KOPT-K1 (cell line): ENCODE measurements at regions not wholly inside any gene's neighbourhood (a gene's known extent, or its start where the extent isn't known, plus 50 kb on each side); places are given as distances from the start of the nearest gene placed in this dataset.

ENCODE experiments used
- H3K27ac ChIP-seq: fragments of 200-600 bp; sonication (generic); 2 replicates; pipeline ENCODE4 v1.5.1; 2016; ENCODE audit warnings: antibody characterized with exemption, mild to moderate bottlenecking, low read depth, low read length; ENCODE audit not compliant: poor library complexity, severe bottlenecking
- H3K36me3 ChIP-seq: fragments of 200-600 bp; sonication (generic); 2 replicates; pipeline ENCODE4 v1.5.1; 2017; ENCODE audit warnings: antibody characterized with exemption, mild to moderate bottlenecking, low read length, moderate library complexity; ENCODE audit not compliant: insufficient read depth
- H3K9me3 ChIP-seq: fragments of 200-600 bp; sonication (generic); 2 replicates; pipeline ENCODE4 v1.5.1; 2017; ENCODE audit warnings: antibody characterized with exemption, low read length, mild to moderate bottlenecking; ENCODE audit not compliant: insufficient read depth, poor library complexity, severe bottlenecking

- Histone ChIP-seq H3K27ac (no peak overlapping the region), H3K36me3 (no peaks in the 10 kb centered on the region), H3K9me3 (peaks cover 9% of the 10 kb centered on the region)
Measured at GRCh38 chr1:192038567-192038966, 119.7 kb upstream of the RGS18 start.

- Histone ChIP-seq H3K36me3 (no peaks in the 10 kb centered on the region), H3K9me3 (no peaks in the 10 kb centered on the region), H3K27ac (no peak overlapping the region)
Measured at GRCh38 chr1:192045131-192045530, 113.1 kb upstream of the RGS18 start.

- Histone ChIP-seq H3K36me3 (no peaks in the 10 kb centered on the region), H3K9me3 (no peaks in the 10 kb centered on the region), H3K27ac (no peak overlapping the region)
Measured at GRCh38 chr1:192053531-192053971, 104.7 kb upstream of the RGS18 start.

- no peak overlapping the region for H3K27ac ChIP-seq
- no peaks in the 10 kb centered on the region for H3K9me3 ChIP-seq
- H3K36me3 ChIP-seq = no peaks in the 10 kb centered on the region
Measured at GRCh38 chr1:192057766-192058165, 100.5 kb upstream of the RGS18 start.

- H3K27ac ChIP-seq = no peak overlapping the region
- no peaks in the 10 kb centered on the region for H3K36me3 ChIP-seq
- no peaks in the 10 kb centered on the region for H3K9me3 ChIP-seq
Measured at GRCh38 chr1:192059407-192059806, 98.9 kb upstream of the RGS18 start.

- Histone ChIP-seq H3K36me3 (no peaks in the 10 kb centered on the region), H3K9me3 (no peaks in the 10 kb centered on the region), H3K27ac (no peak overlapping the region)
Measured at GRCh38 chr1:192061556-192061955, 96.7 kb upstream of the RGS18 start.

- Histone ChIP-seq H3K9me3 (no peaks in the 10 kb centered on the region), H3K27ac (no peak overlapping the region), H3K36me3 (no peaks in the 10 kb centered on the region)
Measured at GRCh38 chr1:192065087-192065486, 93.2 kb upstream of the RGS18 start.

- Histone ChIP-seq H3K27ac (no peak overlapping the region), H3K9me3 (no peaks in the 10 kb centered on the region), H3K36me3 (no peaks in the 10 kb centered on the region)
Measured at GRCh38 chr1:192066202-192066601, 92.1 kb upstream of the RGS18 start.

GRCh38 chr1:192067360-192067759 lies 90.9 kb upstream of the RGS18 start:
- Histone ChIP-seq H3K27ac (no peak overlapping the region), H3K9me3 (no peaks in the 10 kb centered on the region), H3K36me3 (no peaks in the 10 kb centered on the region)

GRCh38 chr1:192070213-192070612 lies 88.0 kb upstream of the RGS18 start:
- Histone ChIP-seq H3K9me3 (no peaks in the 10 kb centered on the region), H3K27ac (no peak overlapping the region), H3K36me3 (no peaks in the 10 kb centered on the region)

GRCh38 chr1:192080684-192081083 lies 77.6 kb upstream of the RGS18 start:
- Histone ChIP-seq H3K9me3 (no peaks in the 10 kb centered on the region), H3K27ac (no peak overlapping the region), H3K36me3 (no peaks in the 10 kb centered on the region)

GRCh38 chr1:192081359-192081758 lies 76.9 kb upstream of the RGS18 start:
- Histone ChIP-seq H3K36me3 (no peaks in the 10 kb centered on the region), H3K9me3 (no peaks in the 10 kb centered on the region), H3K27ac (no peak overlapping the region)

GRCh38 chr1:192086644-192087043 lies 71.6 kb upstream of the RGS18 start:
- Histone ChIP-seq H3K36me3 (no peaks in the 10 kb centered on the region), H3K27ac (no peak overlapping the region), H3K9me3 (no peaks in the 10 kb centered on the region)

GRCh38 chr1:192087334-192087733 lies 70.9 kb upstream of the RGS18 start:
- H3K9me3 ChIP-seq = no peaks in the 10 kb centered on the region
- H3K27ac ChIP-seq = no peak overlapping the region
- no peaks in the 10 kb centered on the region for H3K36me3 ChIP-seq

- H3K9me3 ChIP-seq = no peaks in the 10 kb centered on the region
- H3K36me3 ChIP-seq = no peaks in the 10 kb centered on the region
- no peak overlapping the region for H3K27ac ChIP-seq
Measured at GRCh38 chr1:192088496-192088895, 69.8 kb upstream of the RGS18 start.

- Histone ChIP-seq H3K27ac (no peak overlapping the region), H3K36me3 (no peaks in the 10 kb centered on the region), H3K9me3 (no peaks in the 10 kb centered on the region)
Measured at GRCh38 chr1:192098001-192098400, 60.3 kb upstream of the RGS18 start.

- Histone ChIP-seq H3K36me3 (no peaks in the 10 kb centered on the region), H3K27ac (no peak overlapping the region), H3K9me3 (no peaks in the 10 kb centered on the region)
Measured at GRCh38 chr1:192099328-192099727, 58.9 kb upstream of the RGS18 start.
